OCI-LY7 (cell line): ENCODE measurements at regions not wholly inside any gene's neighbourhood (a gene's known extent, or its start where the extent isn't known, plus 50 kb on each side); places are given as distances from the start of the nearest gene placed in this dataset.

Experiments used
- BruUV-seq: library from RNA; stranded (reverse); fragments of 400-500 nt; replicated peaks from 2 replicates; lab custom pipeline; 2021; lab: Mats Ljungman, UMichigan
- CTCF ChIA-PET: fragments of 300-600 bp; sonication (Branson Sonifier 250); formaldehyde crosslinking; loops from one replicate; lab custom pipeline; 2022; ENCODE audit warnings: antibody characterized with exemption; ENCODE audit not compliant: unreplicated experiment; lab: Charles Lee
- POLR2A ChIA-PET: fragments of 300-600 bp; sonication (Branson Sonifier 250); formaldehyde crosslinking; loops from one replicate; lab custom pipeline; 2022; ENCODE audit warnings: antibody characterized with exemption; lab: Charles Lee
- DNase-seq: peaks from one replicate; pipeline ENCODE4 v3.0.0-alpha.2; 2015; ENCODE audit warnings: low spot score
- H2AFZ ChIP-seq: fragments of 200-600 bp; sonication (generic), shearing (Covaris generic); 2 replicates; pipeline ENCODE4 v1.6.1; 2014; ENCODE audit warnings: mild to moderate bottlenecking, antibody characterized with exemption, low read length, moderate library complexity
- H3K27ac ChIP-seq: fragments of 200-600 bp; sonication (generic); 2 replicates; pipeline ENCODE4 v1.5.1; 2014; ENCODE audit warnings: mixed run types, low read depth, mild to moderate bottlenecking, moderate library complexity, low read length, inconsistent platforms; ENCODE audit not compliant: poor library complexity, severe bottlenecking
- H3K36me3 ChIP-seq: fragments of 200-600 bp; sonication (generic); 2 replicates; pipeline ENCODE4 v1.6.1; 2014; ENCODE audit warnings: mild to moderate bottlenecking, antibody characterized with exemption, low read length, moderate library complexity, mixed read lengths; ENCODE audit not compliant: insufficient read depth
- H3K4me1 ChIP-seq: fragments of 200-600 bp; sonication (generic); 2 replicates; pipeline ENCODE4 v1.5.1; 2014; ENCODE audit warnings: mild to moderate bottlenecking, low read length; ENCODE audit not compliant: insufficient read depth, poor library complexity, severe bottlenecking
- H3K4me2 ChIP-seq: fragments of 200-600 bp; sonication (generic); 2 replicates; pipeline ENCODE4 v1.6.1; 2014; ENCODE audit warnings: mild to moderate bottlenecking, low read length
- H3K4me3 ChIP-seq: fragments of 200-600 bp; sonication (generic); 2 replicates; pipeline ENCODE4 v1.5.1; 2014; ENCODE audit warnings: mild to moderate bottlenecking, low read depth, low read length; ENCODE audit not compliant: poor library complexity, severe bottlenecking
- H3K79me2 ChIP-seq: fragments of 200-600 bp; sonication (generic); 2 replicates; pipeline ENCODE4 v1.6.1; 2016; ENCODE audit warnings: low read depth, mild to moderate bottlenecking, low read length, moderate library complexity, mixed read lengths; ENCODE audit not compliant: insufficient read depth
- H3K9me2 ChIP-seq: fragments of 200-600 bp; sonication (generic); 2 replicates; pipeline ENCODE4 v1.6.1; 2016; ENCODE audit warnings: mild to moderate bottlenecking, low read length, mixed read lengths; ENCODE audit not compliant: insufficient read depth
- H3K9me3 ChIP-seq: fragments of 200-600 bp; sonication (generic); 2 replicates; pipeline ENCODE4 v1.6.1; 2014; ENCODE audit warnings: mild to moderate bottlenecking, mixed run types, low read length, mixed read lengths
- H4K20me1 ChIP-seq: fragments of 200-600 bp; sonication (generic); 2 replicates; pipeline ENCODE4 v1.6.1; 2014; ENCODE audit warnings: mild to moderate bottlenecking, antibody characterized with exemption, low read length, moderate library complexity, mixed read lengths; ENCODE audit not compliant: insufficient read depth
- EZH2phosphoT487 ChIP-seq: fragments of 200-600 bp; sonication (generic); IDR thresholded peaks from 2 replicates; pipeline ENCODE4 v1.6.1; 2018; ENCODE audit warnings: low read depth, borderline replicate concordance, mild to moderate bottlenecking, mixed run types, antibody characterized with exemption, low read length, moderate library complexity, mixed read lengths
- intact Hi-C: fragments of 100-400 bp; cut with micrococcal nuclease; formaldehyde crosslinking; loops from one replicate; pipeline ENCODE4 v1.10.0; 2022; ENCODE audit not compliant: unreplicated experiment
- TF ChIP-seq, protein P1 (sequence below): fragments of 200-600 bp; sonication (generic); conservative IDR thresholded peaks from 2 replicates; pipeline ENCODE4 v1.5.1; 2014; ENCODE audit warnings: mild to moderate bottlenecking, antibody characterized with exemption, low read length, moderate library complexity, mixed read lengths

- Histone ChIP-seq H3K4me1 (no peaks in the 10 kb centered on the region), H3K9me3 (no peaks in the 10 kb centered on the region), H3K4me2 (no peak overlapping the region), H2AFZ (no peak overlapping the region), H3K27ac (no peak overlapping the region), H3K36me3 (no peaks in the 10 kb centered on the region), H3K4me3 (no peak overlapping the region), H3K9me2 (no peaks in the 10 kb centered on the region), H3K79me2 (no peaks in the 10 kb centered on the region), H4K20me1 (no peaks in the 10 kb centered on the region)
- ChIA-PET POLR2A (interaction anchor here (0.7 kb wide), 1 partner anchor 832 kb away, joined by 3 read pairs; no protein-coding TSS in a partner anchor), CTCF (no interaction called here)
- DNase-seq, result no peak
- BruUV-seq, result no TSS peak
- TF ChIP-seq EZH2phosphoT487, result no peak
- TF ChIP-seq, protein P1, sequence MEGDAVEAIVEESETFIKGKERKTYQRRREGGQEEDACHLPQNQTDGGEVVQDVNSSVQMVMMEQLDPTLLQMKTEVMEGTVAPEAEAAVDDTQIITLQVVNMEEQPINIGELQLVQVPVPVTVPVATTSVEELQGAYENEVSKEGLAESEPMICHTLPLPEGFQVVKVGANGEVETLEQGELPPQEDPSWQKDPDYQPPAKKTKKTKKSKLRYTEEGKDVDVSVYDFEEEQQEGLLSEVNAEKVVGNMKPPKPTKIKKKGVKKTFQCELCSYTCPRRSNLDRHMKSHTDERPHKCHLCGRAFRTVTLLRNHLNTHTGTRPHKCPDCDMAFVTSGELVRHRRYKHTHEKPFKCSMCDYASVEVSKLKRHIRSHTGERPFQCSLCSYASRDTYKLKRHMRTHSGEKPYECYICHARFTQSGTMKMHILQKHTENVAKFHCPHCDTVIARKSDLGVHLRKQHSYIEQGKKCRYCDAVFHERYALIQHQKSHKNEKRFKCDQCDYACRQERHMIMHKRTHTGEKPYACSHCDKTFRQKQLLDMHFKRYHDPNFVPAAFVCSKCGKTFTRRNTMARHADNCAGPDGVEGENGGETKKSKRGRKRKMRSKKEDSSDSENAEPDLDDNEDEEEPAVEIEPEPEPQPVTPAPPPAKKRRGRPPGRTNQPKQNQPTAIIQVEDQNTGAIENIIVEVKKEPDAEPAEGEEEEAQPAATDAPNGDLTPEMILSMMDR, result no peak
- intact Hi-C loops, result no loop called here
These were observed 342.4 kb upstream of the CD180 start for GRCh38 chr5:67538855-67539506.

GRCh38 chr5:67537439-67538148, 341.0 kb upstream of the CD180 start:
- intact Hi-C loops, result no loop called here
- ChIA-PET POLR2A (no interaction called here), CTCF (no interaction called here)
- Histone ChIP-seq H3K4me2 (no peak overlapping the region), H3K4me3 (no peak overlapping the region), H3K27ac (no peak overlapping the region), H3K9me3 (no peaks in the 10 kb centered on the region), H3K79me2 (no peaks in the 10 kb centered on the region), H3K4me1 (no peaks in the 10 kb centered on the region), H3K9me2 (no peaks in the 10 kb centered on the region), H2AFZ (no peak overlapping the region), H3K36me3 (no peaks in the 10 kb centered on the region), H4K20me1 (no peaks in the 10 kb centered on the region)
- TF ChIP-seq EZH2phosphoT487, result no peak
- TF ChIP-seq, protein P1, result no peak
- no peak for DNase-seq
- no TSS peak for BruUV-seq

DNA sequence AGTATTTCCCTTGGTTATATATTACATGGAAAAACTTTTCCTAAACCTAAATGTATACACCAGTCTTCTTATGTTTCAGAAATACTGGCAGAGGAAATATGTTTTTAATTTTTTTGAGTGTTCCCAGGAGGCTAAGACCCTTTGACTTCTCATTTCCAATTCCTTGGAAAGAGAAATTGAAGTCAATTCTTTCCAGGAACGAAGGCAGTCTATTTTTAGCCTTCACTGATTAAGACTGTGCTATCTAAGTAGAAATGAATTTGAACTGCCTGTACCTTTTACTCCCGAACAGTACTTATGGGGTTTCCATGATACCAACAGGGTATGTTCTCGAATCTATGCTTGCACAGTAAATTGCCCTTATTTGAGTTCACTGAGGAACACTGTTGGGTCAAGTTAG, 340.3 kb upstream of the CD180 start:
- intact Hi-C loops, result no loop called here
- no peak overlapping the region for H3K4me3 ChIP-seq
- no peak for TF ChIP-seq EZH2phosphoT487
- ChIA-PET POLR2A (interaction anchor here (0.6 kb wide), 1 partner anchor 297 kb away, joined by 5 read pairs; no protein-coding TSS in a partner anchor), CTCF (no interaction called here)
- no peaks in the 10 kb centered on the region for H3K4me1 ChIP-seq
- H3K4me2 ChIP-seq, result no peak overlapping the region
- no peak for DNase-seq
- H4K20me1 ChIP-seq, result no peaks in the 10 kb centered on the region
- no peaks in the 10 kb centered on the region for H3K36me3 ChIP-seq
- no peaks in the 10 kb centered on the region for H3K9me3 ChIP-seq
- H3K79me2 ChIP-seq, result no peaks in the 10 kb centered on the region
- H3K9me2 ChIP-seq, result no peaks in the 10 kb centered on the region
- H2AFZ ChIP-seq, result no peak overlapping the region
- BruUV-seq, result no TSS peak
- H3K27ac ChIP-seq, result no peak overlapping the region
